ENCODE measurements at regions not wholly inside any gene's neighbourhood (a gene's known extent, or its start where the extent isn't known, plus 50 kb on each side); places are given as distances from the start of the nearest gene placed in this dataset.

- TF ChIP-seq, protein P1, sequence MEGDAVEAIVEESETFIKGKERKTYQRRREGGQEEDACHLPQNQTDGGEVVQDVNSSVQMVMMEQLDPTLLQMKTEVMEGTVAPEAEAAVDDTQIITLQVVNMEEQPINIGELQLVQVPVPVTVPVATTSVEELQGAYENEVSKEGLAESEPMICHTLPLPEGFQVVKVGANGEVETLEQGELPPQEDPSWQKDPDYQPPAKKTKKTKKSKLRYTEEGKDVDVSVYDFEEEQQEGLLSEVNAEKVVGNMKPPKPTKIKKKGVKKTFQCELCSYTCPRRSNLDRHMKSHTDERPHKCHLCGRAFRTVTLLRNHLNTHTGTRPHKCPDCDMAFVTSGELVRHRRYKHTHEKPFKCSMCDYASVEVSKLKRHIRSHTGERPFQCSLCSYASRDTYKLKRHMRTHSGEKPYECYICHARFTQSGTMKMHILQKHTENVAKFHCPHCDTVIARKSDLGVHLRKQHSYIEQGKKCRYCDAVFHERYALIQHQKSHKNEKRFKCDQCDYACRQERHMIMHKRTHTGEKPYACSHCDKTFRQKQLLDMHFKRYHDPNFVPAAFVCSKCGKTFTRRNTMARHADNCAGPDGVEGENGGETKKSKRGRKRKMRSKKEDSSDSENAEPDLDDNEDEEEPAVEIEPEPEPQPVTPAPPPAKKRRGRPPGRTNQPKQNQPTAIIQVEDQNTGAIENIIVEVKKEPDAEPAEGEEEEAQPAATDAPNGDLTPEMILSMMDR (IDR thresholded peaks at IDR 0.05) = no peak
- no peak for TF ChIP-seq POLR2AphosphoS5 (IDR thresholded peaks at IDR 0.05)
- TF ChIP-seq POLR2A (IDR thresholded peaks at IDR 0.05) = no peak
- TF ChIP-seq EP300 (IDR thresholded peaks at IDR 0.05) = no peak
Observed at GRCh38 chr17:36732351-36732750, 131.0 kb downstream of the MRM1 start.
